Astrocyte (in vitro differentiated cells and primary cell): ENCODE measurements at regions not wholly inside any gene's neighbourhood (a gene's known extent, or its start where the extent isn't known, plus 50 kb on each side); places are given as distances from the start of the nearest gene placed in this dataset.

Source experiments
- DNase-seq: peaks from one replicate; pipeline ENCODE4 v3.0.0-alpha.2; 2010; ENCODE audit warnings: low read depth
- FAIRE-seq: peaks from 2 replicates; lab custom pipeline; 2011; peaks lifted over from hg19 to GRCh38; lab: Jason Lieb, UNC
- H2AFZ ChIP-seq: 2 replicates; pipeline ENCODE4 v1.6.0; 2012; ENCODE audit warnings: low read depth, low read length, inconsistent platforms
- H3K27ac ChIP-seq: 2 replicates; pipeline ENCODE4 v1.5.1; 2011; ENCODE audit warnings: low read depth, low read length, inconsistent platforms
- H3K27me3 ChIP-seq: 2 replicates; pipeline ENCODE4 v1.6.0; 2011; ENCODE audit warnings: low read length, inconsistent platforms; ENCODE audit not compliant: insufficient read depth
- H3K36me3 ChIP-seq: 2 replicates; pipeline ENCODE4 v1.5.1; 2011; ENCODE audit warnings: low read length, inconsistent platforms; ENCODE audit not compliant: insufficient read depth
- H3K4me1 ChIP-seq: 2 replicates; pipeline ENCODE4 v1.5.1; 2011; ENCODE audit warnings: low read length, inconsistent platforms; ENCODE audit not compliant: insufficient read depth
- H3K4me2 ChIP-seq: 2 replicates; pipeline ENCODE4 v1.6.0; 2012; ENCODE audit warnings: low read length, inconsistent platforms
- H3K4me3 ChIP-seq: 2 replicates; pipeline ENCODE4 v1.5.1; 2011; ENCODE audit warnings: low read depth, mild to moderate bottlenecking, low read length, inconsistent platforms; ENCODE audit not compliant: insufficient read depth
- H3K79me2 ChIP-seq: 2 replicates; pipeline ENCODE4 v1.6.0; 2012; ENCODE audit warnings: mild to moderate bottlenecking, low read length, inconsistent platforms; ENCODE audit not compliant: insufficient read depth
- H3K9ac ChIP-seq: 2 replicates; pipeline ENCODE4 v1.6.0; 2012; ENCODE audit warnings: mild to moderate bottlenecking, low read length, inconsistent platforms
- H3K9me3 ChIP-seq: 2 replicates; pipeline ENCODE4 v1.5.1; 2012; ENCODE audit warnings: low read depth, mild to moderate bottlenecking, low read length, inconsistent platforms; ENCODE audit not compliant: insufficient read depth
- H4K20me1 ChIP-seq: 2 replicates; pipeline ENCODE4 v1.6.0; 2012; ENCODE audit warnings: low read length, inconsistent platforms; ENCODE audit not compliant: insufficient read depth
- H3K27ac Mint-ChIP-seq: one replicate; pipeline ENCODE4 v1.8.0; 2021; ENCODE audit warnings: mild to moderate bottlenecking, mixed read lengths; ENCODE audit not compliant: unreplicated experiment
- H3K27me3 Mint-ChIP-seq: one replicate; pipeline ENCODE4 v1.8.0; 2021; ENCODE audit warnings: low read depth, mixed read lengths; ENCODE audit not compliant: unreplicated experiment
- H3K36me3 Mint-ChIP-seq: one replicate; pipeline ENCODE4 v1.8.0; 2021; ENCODE audit warnings: low read depth, mixed read lengths; ENCODE audit not compliant: unreplicated experiment
- H3K4me1 Mint-ChIP-seq: one replicate; pipeline ENCODE4 v1.8.0; 2021; ENCODE audit warnings: low read depth, mixed read lengths; ENCODE audit not compliant: unreplicated experiment
- H3K4me3 Mint-ChIP-seq: one replicate; pipeline ENCODE4 v1.8.0; 2021; ENCODE audit warnings: mild to moderate bottlenecking, moderate library complexity, mixed read lengths; ENCODE audit not compliant: unreplicated experiment
- H3K9me3 Mint-ChIP-seq: one replicate; pipeline ENCODE4 v1.8.0; 2021; ENCODE audit warnings: mild to moderate bottlenecking, mixed read lengths; ENCODE audit not compliant: unreplicated experiment
- CTCF ChIP-seq: IDR thresholded peaks from 2 replicates; pipeline ENCODE4 v1.5.1; 2011; ENCODE audit warnings: low read depth, mild to moderate bottlenecking, inconsistent platforms, low read length, moderate library complexity; ENCODE audit not compliant: insufficient read depth
- EZH2 ChIP-seq: IDR thresholded peaks from 2 replicates; pipeline ENCODE4 v1.6.1; 2012; ENCODE audit warnings: mild to moderate bottlenecking, low read length, inconsistent platforms; ENCODE audit not compliant: insufficient read depth

- H3K4me1 Mint-ChIP-seq, result no peaks in the 10 kb centered on the region
- FAIRE-seq, result no peak
Observed at GRCh38 chr6:145502416-145502815, 232.9 kb downstream of the EPM2A start.

GRCh38 chr6:145506136-145506535, 229.2 kb downstream of the EPM2A start:
- Histone ChIP-seq H2AFZ (no peak overlapping the region), H4K20me1 (no peaks in the 10 kb centered on the region), H3K79me2 (no peaks in the 10 kb centered on the region), H3K4me3 (no peak overlapping the region), H3K4me2 (no peak overlapping the region), H3K36me3 (no peaks in the 10 kb centered on the region), H3K9me3 (no peaks in the 10 kb centered on the region), H3K9ac (no peak overlapping the region), H3K27me3 (no peaks in the 10 kb centered on the region), H3K27ac (no peak overlapping the region), H3K4me1 (no peaks in the 10 kb centered on the region)
- peaks cover 10% of the 10 kb centered on the region for H3K9me3 Mint-ChIP-seq
- H3K4me3 Mint-ChIP-seq, result no peak overlapping the region
- H3K27me3 Mint-ChIP-seq, result no peaks in the 10 kb centered on the region
- FAIRE-seq (no peak), DNase-seq (no peak)
- H3K27ac Mint-ChIP-seq, result no peak overlapping the region
- no peak for TF ChIP-seq EZH2
- TF ChIP-seq CTCF, result no peak
- H3K4me1 Mint-ChIP-seq, result no peaks in the 10 kb centered on the region
- peaks cover 2% of the 10 kb centered on the region for H3K36me3 Mint-ChIP-seq

More at GRCh38 chr6:145502416-145502815, 232.9 kb downstream of the EPM2A start:
- no peak overlapping the region for H3K9ac ChIP-seq
- Mint-ChIP-seq H3K27me3 (no peaks in the 10 kb centered on the region), H3K36me3 (no peaks in the 10 kb centered on the region), H3K9me3 (no peaks in the 10 kb centered on the region), H3K27ac (no peak overlapping the region), H3K4me3 (no peak overlapping the region)
- no peak overlapping the region for H3K4me2 ChIP-seq
- H3K4me1 ChIP-seq, result no peaks in the 10 kb centered on the region
- DNase-seq, result no peak
- no peak overlapping the region for H3K27ac ChIP-seq
- H3K4me3 ChIP-seq, result no peak overlapping the region
- H4K20me1 ChIP-seq, result no peaks in the 10 kb centered on the region
- no peaks in the 10 kb centered on the region for H3K36me3 ChIP-seq
- no peaks in the 10 kb centered on the region for H3K79me2 ChIP-seq
- H2AFZ ChIP-seq, result no peak overlapping the region
- H3K9me3 ChIP-seq, result no peaks in the 10 kb centered on the region
- TF ChIP-seq CTCF (no peak), EZH2 (no peak)
- H3K27me3 ChIP-seq, result no peaks in the 10 kb centered on the region

GRCh38 chr6:145506565-145506964, 228.8 kb downstream of the EPM2A start:
- no peaks in the 10 kb centered on the region for H3K4me1 ChIP-seq
- no peaks in the 10 kb centered on the region for H3K36me3 ChIP-seq
- TF ChIP-seq CTCF (no peak), EZH2 (no peak)
- H3K4me3 ChIP-seq, result no peak overlapping the region
- H3K9ac ChIP-seq, result no peak overlapping the region
- no peak for FAIRE-seq
- Mint-ChIP-seq H3K4me3 (no peak overlapping the region), H3K27ac (no peak overlapping the region), H3K9me3 (peaks cover 10% of the 10 kb centered on the region), H3K36me3 (peaks cover 2% of the 10 kb centered on the region), H3K4me1 (no peaks in the 10 kb centered on the region), H3K27me3 (no peaks in the 10 kb centered on the region)
- H3K9me3 ChIP-seq, result no peaks in the 10 kb centered on the region
- no peak overlapping the region for H2AFZ ChIP-seq
- DNase-seq, result no peak
- H4K20me1 ChIP-seq, result no peaks in the 10 kb centered on the region
- H3K79me2 ChIP-seq, result no peaks in the 10 kb centered on the region
- no peaks in the 10 kb centered on the region for H3K27me3 ChIP-seq
- no peak overlapping the region for H3K27ac ChIP-seq
- H3K4me2 ChIP-seq, result no peak overlapping the region
